ENCODE measurements at regions not wholly inside any gene's neighbourhood (a gene's known extent, or its start where the extent isn't known, plus 50 kb on each side); places are given as distances from the start of the nearest gene placed in this dataset.

DNA sequence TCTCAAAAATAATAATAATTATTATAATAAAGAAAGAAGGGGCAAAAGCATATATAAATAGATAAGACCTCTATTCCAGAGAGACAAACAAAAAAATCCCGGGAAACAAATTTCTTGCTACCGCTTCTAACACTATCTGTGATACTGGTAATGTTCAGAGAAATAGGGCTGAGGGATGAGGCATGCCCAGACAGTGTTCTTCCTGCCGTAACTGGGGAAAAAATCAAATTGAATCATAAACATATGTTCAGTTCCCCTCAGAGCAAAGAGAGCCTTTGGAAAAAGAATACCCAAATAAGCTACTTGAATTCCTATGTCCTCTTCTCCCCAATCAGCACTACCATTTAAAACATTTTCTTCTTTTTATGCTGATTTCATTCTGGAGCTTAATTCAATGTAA, 688.0 kb downstream of the KCNJ2 start:
- Histone ChIP-seq H2AFZ (ENCODE audit: low read length) (no peak overlapping the region), H3K27ac (ENCODE audit: low read depth, low read length) (no peak overlapping the region), H4K8ac (ENCODE audit: extremely low read depth, insufficient read depth, low read length) (no peak overlapping the region), H3K23me2 (ENCODE audit: low read depth, low read length) (no peaks in the 10 kb centered on the region), H2AK5ac (ENCODE audit: low read depth, low read length) (no peak overlapping the region), H3K79me2 (ENCODE audit: control insufficient read depth in 1 of 2, insufficient read depth in 2 of 2, low read length in 2 of 2) (no peaks in the 10 kb centered on the region), H4K20me1 (replicated peaks in 1 of 2; ENCODE audit: control insufficient read depth in 1 of 2, insufficient read depth in 2 of 2, low read length in 2 of 2) (no peaks in the 10 kb centered on the region), H4K5ac (ENCODE audit: insufficient read length, low read depth, low read length) (no peak overlapping the region), H3K4me3 (ENCODE audit: extremely low read depth in 1 of 4, insufficient read depth in 2 of 4, low read depth in 3 of 4, low read length in 4 of 4) (no peak overlapping the region), H3K27me3 (replicated peaks in 1 of 4; ENCODE audit: control insufficient read depth in 3 of 4, extremely low read depth in 1 of 4, insufficient read depth in 3 of 4, low read length in 3 of 4) (no peaks in the 10 kb centered on the region), H3K14ac (ENCODE audit: insufficient read length) (no peak overlapping the region), H3K4ac (replicated peaks; ENCODE audit: insufficient read length, low read depth, low read length) (no peak overlapping the region), H2BK120ac (replicated peaks; ENCODE audit: low read depth, low read length) (no peak overlapping the region), H2BK5ac (ENCODE audit: low read depth, low read length) (no peak overlapping the region), H3K18ac (ENCODE audit: extremely low read depth, low read length) (no peak overlapping the region), H3K23ac (ENCODE audit: insufficient read length) (no peak overlapping the region), H4K91ac (replicated peaks; ENCODE audit: insufficient read length, low read length) (no peak overlapping the region), H3K79me1 (ENCODE audit: low read depth, low read length) (no peaks in the 10 kb centered on the region), H3K36me3 (ENCODE audit: control insufficient read depth in 2 of 4, insufficient read depth in 4 of 4, low read length in 3 of 4) (no peaks in the 10 kb centered on the region), H3K4me1 (replicated peaks in 1 of 4; ENCODE audit: control insufficient read depth in 3 of 4, insufficient read depth in 4 of 4, low read length in 3 of 4) (no peaks in the 10 kb centered on the region), H3K9ac (replicated peaks in 1 of 4; ENCODE audit: extremely low read depth in 1 of 4, low read depth in 3 of 4, low read length in 3 of 4) (no peak overlapping the region), H2BK20ac (ENCODE audit: low read length) (no peak overlapping the region), H2BK12ac (ENCODE audit: low read depth, low read length) (no peak overlapping the region), H3K4me2 (ENCODE audit: insufficient read depth in 1 of 2, low read depth in 2 of 2, low read length in 2 of 2) (no peak overlapping the region), H3K56ac (replicated peaks; ENCODE audit: insufficient read length, low read depth, low read length) (no peak overlapping the region), H2BK15ac (ENCODE audit: low read length) (no peak overlapping the region), H3K9me3 (ENCODE audit: insufficient read depth in 2 of 2, low read depth in 1 of 2, low read length in 1 of 2) (peaks cover 8 to 9% of the 10 kb centered on the region in 2 experiments; a peak in 3 of 4 replicates)
- no peak for FAIRE-seq
- DNase-seq (ENCODE audit: low read depth in 1 of 2, low spot score in 2 of 2): no peak
- ChIA-PET CTCF (ENCODE audit: partially characterized antibody) (interaction anchor here (0.6 to 1.5 kb wide), 2 partner anchors 44 to 877 kb away, joined by 3 read pairs; no protein-coding TSS in a partner anchor), POLR2A (ENCODE audit: partially characterized antibody) (no interaction called here)
- 87% methylated on average over 3 of the region's 3 CpGs; no CpG with 5 or more reads in 1 of the 2 experiments for WGBS, 2 experiments (ENCODE audit: extremely low coverage in 1 of 2, insufficient coverage in 1 of 2, insufficient read length in 1 of 2, insufficient replicate concordance in 2 of 2, low coverage in 1 of 2, low lambda C conversion rate in 2 of 2, missing lambda C conversion rate in 1 of 2)
- TF ChIP-seq, protein P1, sequence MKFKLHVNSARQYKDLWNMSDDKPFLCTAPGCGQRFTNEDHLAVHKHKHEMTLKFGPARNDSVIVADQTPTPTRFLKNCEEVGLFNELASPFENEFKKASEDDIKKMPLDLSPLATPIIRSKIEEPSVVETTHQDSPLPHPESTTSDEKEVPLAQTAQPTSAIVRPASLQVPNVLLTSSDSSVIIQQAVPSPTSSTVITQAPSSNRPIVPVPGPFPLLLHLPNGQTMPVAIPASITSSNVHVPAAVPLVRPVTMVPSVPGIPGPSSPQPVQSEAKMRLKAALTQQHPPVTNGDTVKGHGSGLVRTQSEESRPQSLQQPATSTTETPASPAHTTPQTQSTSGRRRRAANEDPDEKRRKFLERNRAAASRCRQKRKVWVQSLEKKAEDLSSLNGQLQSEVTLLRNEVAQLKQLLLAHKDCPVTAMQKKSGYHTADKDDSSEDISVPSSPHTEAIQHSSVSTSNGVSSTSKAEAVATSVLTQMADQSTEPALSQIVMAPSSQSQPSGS (IDR thresholded peaks at IDR 0.05; ENCODE audit: low read length): no peak
- no peak for TF ChIP-seq TBP (IDR thresholded peaks at IDR 0.05; ENCODE audit: low read depth, low read length)
- no peak for TF ChIP-seq CBX8 (IDR thresholded peaks at IDR 0.05; ENCODE audit: borderline replicate concordance, low read depth, low read length)
- no peak for TF ChIP-seq CREB1 (IDR thresholded peaks at IDR 0.05)
- no peak for TF ChIP-seq RBBP5 (IDR thresholded peaks at IDR 0.05; ENCODE audit: borderline replicate concordance, low read depth, low read length)
- TF ChIP-seq POLR2AphosphoS5 (IDR thresholded peaks at IDR 0.05; ENCODE audit: low read depth, low read length): no peak
- TF ChIP-seq, protein P2, sequence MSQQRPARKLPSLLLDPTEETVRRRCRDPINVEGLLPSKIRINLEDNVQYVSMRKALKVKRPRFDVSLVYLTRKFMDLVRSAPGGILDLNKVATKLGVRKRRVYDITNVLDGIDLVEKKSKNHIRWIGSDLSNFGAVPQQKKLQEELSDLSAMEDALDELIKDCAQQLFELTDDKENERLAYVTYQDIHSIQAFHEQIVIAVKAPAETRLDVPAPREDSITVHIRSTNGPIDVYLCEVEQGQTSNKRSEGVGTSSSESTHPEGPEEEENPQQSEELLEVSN (IDR thresholded peaks at IDR 0.05): no peak
- TF ChIP-seq KDM1A (IDR thresholded peaks at IDR 0.05; ENCODE audit: borderline replicate concordance, low read length): no peak
- no peak for TF ChIP-seq RXRA (IDR thresholded peaks at IDR 0.05; ENCODE audit: insufficient read depth, low read depth, low read length)
- TF ChIP-seq SAP30 (IDR thresholded peaks at IDR 0.05; ENCODE audit: insufficient read depth, insufficient replicate concordance, low read length): no peak
- no peak for TF ChIP-seq POLR2A (IDR thresholded peaks at IDR 0.05; ENCODE audit: control extremely low read depth in 1 of 2, low read depth in 2 of 2, low read length in 2 of 2)
- TF ChIP-seq SP2 (IDR thresholded peaks at IDR 0.05; ENCODE audit: low read length): no peak
- TF ChIP-seq CHD2 (IDR thresholded peaks at IDR 0.05; ENCODE audit: low read length): no peak
- no peak for TF ChIP-seq SP1 (IDR thresholded peaks at IDR 0.05; ENCODE audit: low read depth, low read length)
